IgD-negative memory B cell (primary cell): ENCODE measurements at regions not wholly inside any gene's neighbourhood (a gene's known extent, or its start where the extent isn't known, plus 50 kb on each side); places are given as distances from the start of the nearest gene placed in this dataset.
"Not testable (repeated sequence)": the region's sequence is repeated elsewhere in the genome, so short reads cannot be mapped to it uniquely, and the experiment has no call there.

Source experiments
- H3K27ac Mint-ChIP-seq, 3 donors: one replicate each; pipeline ENCODE4 v1.8.0; 2020 to 2022; ENCODE audit warnings: mild to moderate bottlenecking in 3 of 3, mixed read lengths in 3 of 3, moderate library complexity in 1 of 3
- H3K27me3 Mint-ChIP-seq: one replicate; pipeline ENCODE4 v1.8.0; 2021; ENCODE audit warnings: mixed read lengths
- H3K36me3 Mint-ChIP-seq: one replicate; pipeline ENCODE4 v1.8.0; 2020; ENCODE audit warnings: mild to moderate bottlenecking, mixed read lengths
- H3K4me1 Mint-ChIP-seq, 3 donors: one replicate each; pipeline ENCODE4 v1.8.0; 2020 to 2022; ENCODE audit warnings: mixed read lengths in 3 of 3, mild to moderate bottlenecking in 1 of 3
- H3K4me3 Mint-ChIP-seq, 4 donors: one replicate each; pipeline ENCODE4 v1.8.0; 2020 to 2022; ENCODE audit warnings: mild to moderate bottlenecking in 4 of 4, mixed read lengths in 4 of 4, moderate library complexity in 3 of 4
- H3K9me3 Mint-ChIP-seq, 3 donors: one replicate each; pipeline ENCODE4 v1.8.0; 2020 to 2021; ENCODE audit warnings: mixed read lengths in 3 of 3, mild to moderate bottlenecking in 1 of 3

DNA sequence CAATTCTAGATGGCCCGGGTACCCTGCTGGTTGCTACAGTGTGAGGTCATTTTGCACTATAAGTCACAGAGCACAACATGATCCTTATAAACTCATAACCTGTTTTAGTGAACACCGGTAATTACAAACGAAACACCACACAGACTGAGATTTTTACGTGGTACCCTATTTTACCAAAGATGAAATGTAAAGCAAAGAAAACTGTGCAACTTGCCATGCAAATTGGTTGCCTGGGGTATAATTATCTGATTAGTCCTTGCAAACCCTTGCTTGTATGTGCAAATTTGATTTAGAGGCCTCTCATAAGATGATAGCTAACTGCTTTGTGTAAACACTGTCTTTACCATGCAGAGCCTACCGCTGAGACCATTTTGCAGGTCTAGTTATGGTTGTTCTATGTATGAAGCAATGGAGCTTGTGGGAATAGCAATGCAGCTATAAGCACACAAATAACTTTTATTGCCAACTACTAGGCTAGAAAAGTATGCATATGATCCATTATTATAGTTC lies 372.1 kb upstream of the FAR2 start:
- no peaks in the 10 kb centered on the region for H3K27me3 Mint-ChIP-seq
- H3K9me3 Mint-ChIP-seq = peaks cover 0 to 2% (median 0%) of the 10 kb centered on the region in 3 donors
- H3K36me3 Mint-ChIP-seq = peaks cover 2% of the 10 kb centered on the region
- no peak overlapping the region for H3K4me3 Mint-ChIP-seq
- no peaks in the 10 kb centered on the region for H3K4me1 Mint-ChIP-seq
- no peak overlapping the region for H3K27ac Mint-ChIP-seq

DNA sequence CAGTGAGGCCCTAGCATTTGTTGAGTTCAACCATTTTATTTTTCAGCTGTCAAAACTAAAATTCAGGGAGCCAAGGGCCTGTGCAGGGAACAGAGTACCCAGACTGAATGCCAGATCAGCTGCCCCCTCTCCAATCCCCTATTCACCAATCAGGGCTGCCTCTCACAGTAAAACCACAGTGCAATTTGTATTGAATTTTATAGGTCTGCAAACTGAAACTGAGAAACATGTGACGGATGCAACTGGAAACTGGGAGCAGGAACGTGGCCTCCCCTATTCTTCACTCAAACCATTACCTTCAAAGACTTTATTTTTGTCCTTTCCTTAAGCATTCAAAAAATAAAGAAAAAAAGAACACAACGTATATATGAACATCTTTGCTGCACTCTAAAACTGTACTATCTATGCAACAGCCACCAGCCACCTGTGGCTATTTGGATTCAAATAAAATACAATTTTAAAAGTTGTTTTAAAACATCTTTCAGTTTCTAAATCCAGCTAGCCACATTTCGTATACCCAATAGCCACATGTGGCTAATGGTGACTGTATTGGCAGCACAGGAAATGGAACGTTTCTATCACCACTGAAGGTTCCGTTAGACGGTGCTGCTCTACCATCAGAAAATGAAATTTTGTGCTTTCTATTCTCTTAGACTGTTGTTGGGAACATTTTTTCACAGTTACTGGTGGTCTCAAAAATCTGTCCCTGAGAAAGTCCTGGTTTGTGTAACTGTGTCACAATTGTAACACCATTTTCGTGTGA lies 371.3 kb upstream of the FAR2 start:
- H3K4me1 Mint-ChIP-seq = no peaks in the 10 kb centered on the region
- H3K4me3 Mint-ChIP-seq = no peak overlapping the region
- H3K9me3 Mint-ChIP-seq = peaks cover 0 to 2% (median 0%) of the 10 kb centered on the region in 3 donors
- H3K27me3 Mint-ChIP-seq = no peaks in the 10 kb centered on the region
- H3K27ac Mint-ChIP-seq = no peak overlapping the region
- peaks cover 2% of the 10 kb centered on the region for H3K36me3 Mint-ChIP-seq

DNA sequence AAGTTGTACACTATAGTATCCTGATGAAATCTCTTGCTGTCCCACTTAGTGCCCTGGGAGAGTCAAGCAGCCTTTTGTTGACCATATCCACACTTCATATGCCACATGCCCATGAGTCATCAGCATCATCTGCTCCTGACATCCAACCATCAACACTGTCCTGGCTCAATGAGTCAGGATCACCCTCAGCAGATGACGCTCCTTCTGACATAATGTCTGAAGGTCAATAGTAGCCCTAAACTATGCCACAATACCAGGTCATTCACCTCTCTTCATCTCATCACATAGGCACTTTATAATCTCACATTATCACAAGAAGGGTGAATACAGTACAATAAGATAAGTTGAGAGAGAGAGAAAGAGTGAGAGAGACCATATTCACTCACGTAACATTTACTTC lies 369.0 kb upstream of the FAR2 start:
- H3K27me3 Mint-ChIP-seq = no peaks in the 10 kb centered on the region
- no peaks in the 10 kb centered on the region for H3K4me1 Mint-ChIP-seq
- H3K4me3 Mint-ChIP-seq = no peak overlapping the region
- H3K36me3 Mint-ChIP-seq = peaks cover 2% of the 10 kb centered on the region
- no peak overlapping the region for H3K27ac Mint-ChIP-seq
- peaks cover 0 to 2% (median 0%) of the 10 kb centered on the region in 3 donors for H3K9me3 Mint-ChIP-seq

DNA sequence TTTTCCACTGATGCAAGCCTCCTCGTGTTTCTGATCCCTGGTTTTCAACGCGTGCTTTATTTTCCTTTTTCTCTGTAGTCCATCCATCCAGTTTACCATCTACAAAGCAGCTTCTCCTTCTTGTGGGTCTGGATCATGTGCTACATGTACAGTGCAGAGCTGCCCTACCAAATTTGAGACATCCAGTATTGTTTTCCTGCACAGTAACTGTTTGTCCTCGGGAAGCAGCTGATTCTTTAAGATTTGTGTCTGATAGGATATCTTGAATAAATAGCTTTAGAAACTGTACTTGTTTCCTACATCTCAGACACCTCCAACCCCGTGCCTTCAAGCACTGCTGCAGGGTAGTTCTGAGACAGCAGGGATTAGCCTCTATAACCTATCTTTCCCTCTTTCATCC lies 368.1 kb upstream of the FAR2 start:
- Mint-ChIP-seq H3K4me1 (no peaks in the 10 kb centered on the region), H3K27ac (no peak overlapping the region), H3K4me3 (no peak overlapping the region), H3K27me3 (no peaks in the 10 kb centered on the region), H3K9me3 (peaks cover 0 to 2% (median 0%) of the 10 kb centered on the region in 3 donors), H3K36me3 (peaks cover 2% of the 10 kb centered on the region)

DNA sequence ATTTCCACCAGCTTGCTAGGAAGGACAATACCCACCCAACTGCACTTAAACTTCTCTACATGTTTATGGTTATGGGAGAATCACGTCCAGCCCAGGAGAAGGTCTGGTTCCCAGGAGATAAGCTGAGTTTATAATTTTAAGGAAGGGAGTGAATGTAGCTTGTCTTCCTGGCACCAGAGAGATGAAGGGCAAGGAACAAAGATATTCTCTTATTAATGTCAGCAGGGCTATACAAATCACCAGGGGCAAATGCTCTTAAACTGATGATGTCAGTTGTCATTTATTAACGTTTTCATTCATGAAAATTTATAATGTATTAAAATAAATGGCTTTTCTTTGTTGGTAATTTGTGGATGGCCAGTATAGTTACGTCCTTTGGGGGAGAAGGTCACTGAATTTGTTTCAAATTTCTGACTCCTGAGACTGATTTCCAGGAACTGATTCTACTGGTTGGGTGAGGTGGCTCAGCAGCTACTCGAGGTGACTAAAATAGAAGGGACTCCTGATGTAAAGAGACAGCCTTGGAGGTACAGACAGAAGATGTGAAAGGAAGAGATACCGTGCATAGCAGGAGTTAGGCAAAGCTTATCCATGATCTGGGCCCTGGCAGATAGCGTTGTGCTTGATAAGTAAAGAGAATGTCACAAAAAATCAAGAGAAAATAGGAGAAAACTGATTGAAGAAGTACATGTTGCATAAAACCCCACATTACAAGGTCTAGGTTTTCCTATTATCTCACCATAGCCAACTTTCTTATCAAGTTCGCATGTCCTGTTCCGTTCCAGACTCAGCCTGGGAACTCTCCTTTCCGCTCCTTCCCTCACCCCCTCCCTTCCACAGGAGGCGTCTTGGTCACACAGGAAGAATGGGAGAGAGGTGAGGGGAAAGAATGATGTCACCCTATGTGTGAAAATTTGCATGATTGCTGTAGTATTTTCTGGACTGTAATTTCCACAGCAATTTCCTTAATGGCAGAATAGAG lies 367.1 kb upstream of the FAR2 start:
- no peaks in the 10 kb centered on the region for H3K4me1 Mint-ChIP-seq
- H3K36me3 Mint-ChIP-seq = peaks cover 2% of the 10 kb centered on the region
- no peak overlapping the region for H3K4me3 Mint-ChIP-seq
- no peak overlapping the region for H3K27ac Mint-ChIP-seq
- no peaks in the 10 kb centered on the region for H3K27me3 Mint-ChIP-seq
- H3K9me3 Mint-ChIP-seq = peaks cover 0 to 2% (median 0%) of the 10 kb centered on the region in 3 donors

DNA sequence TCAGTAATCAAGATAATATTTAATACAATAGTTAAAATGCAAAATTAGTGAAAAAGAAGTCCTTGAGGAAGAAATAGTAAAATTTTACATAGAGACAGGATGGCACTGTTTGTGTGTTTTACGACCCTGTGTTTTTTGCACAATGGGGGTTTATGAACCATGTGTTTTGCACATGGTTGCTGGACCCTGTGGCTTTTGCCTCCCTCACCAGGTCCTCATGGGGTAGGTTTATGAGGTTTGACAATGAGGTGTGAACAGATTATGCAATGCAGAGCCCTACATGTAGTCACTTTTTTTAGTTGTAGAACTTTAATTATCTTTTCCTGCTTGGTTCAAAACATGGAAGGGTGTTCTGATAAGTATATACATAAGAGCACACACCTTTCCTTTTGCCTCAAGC lies 366.3 kb upstream of the FAR2 start:
- Mint-ChIP-seq H3K36me3 (peaks cover 2% of the 10 kb centered on the region), H3K9me3 (peaks cover 0 to 2% (median 0%) of the 10 kb centered on the region in 3 donors), H3K4me1 (no peaks in the 10 kb centered on the region), H3K4me3 (no peak overlapping the region), H3K27me3 (no peaks in the 10 kb centered on the region), H3K27ac (no peak overlapping the region)

DNA sequence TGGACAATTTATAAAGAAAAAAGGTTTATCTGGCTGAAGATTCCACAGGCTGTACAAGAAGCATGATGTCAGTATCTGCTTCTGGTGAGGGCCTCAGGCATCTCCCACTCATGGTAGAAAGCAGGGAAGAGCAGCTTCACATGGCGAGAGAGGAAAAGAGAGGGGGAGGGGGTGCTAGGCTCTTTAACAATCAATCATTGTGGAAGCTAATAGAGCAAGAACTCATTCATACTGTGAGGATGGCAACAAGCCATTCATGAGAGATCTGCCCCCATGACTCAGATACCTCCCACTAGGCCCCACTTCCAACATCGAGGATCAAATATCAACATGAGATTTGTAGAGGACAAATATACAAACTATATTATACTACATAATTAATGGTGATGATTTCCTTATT lies 361.9 kb upstream of the FAR2 start:
- Mint-ChIP-seq H3K4me1 (no peaks in the 10 kb centered on the region), H3K9me3 (peaks cover 0 to 2% (median 0%) of the 10 kb centered on the region in 3 donors), H3K27me3 (no peaks in the 10 kb centered on the region), H3K4me3 (no peak overlapping the region), H3K36me3 (no peaks in the 10 kb centered on the region), H3K27ac (no peak overlapping the region)

DNA sequence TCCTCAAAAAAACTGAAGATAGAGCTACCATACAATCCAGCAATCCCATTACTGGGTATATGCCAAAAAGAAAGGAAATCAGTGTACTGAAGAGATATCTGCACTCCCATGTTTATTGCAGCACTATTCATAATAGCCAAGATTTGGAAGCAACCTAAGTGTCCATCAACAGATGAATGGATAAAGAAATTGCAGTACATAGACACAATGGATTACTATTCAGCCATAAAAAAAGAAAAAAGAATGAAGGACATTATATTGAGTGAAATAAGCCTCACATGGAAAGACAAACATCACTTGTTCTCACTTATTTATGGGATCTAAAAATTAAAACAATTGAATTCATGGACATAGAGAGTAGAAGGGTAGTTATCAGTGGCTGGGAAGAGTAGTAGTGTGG lies 360.8 kb upstream of the FAR2 start:
- not testable (repeated sequence) for H3K4me1 Mint-ChIP-seq

DNA sequence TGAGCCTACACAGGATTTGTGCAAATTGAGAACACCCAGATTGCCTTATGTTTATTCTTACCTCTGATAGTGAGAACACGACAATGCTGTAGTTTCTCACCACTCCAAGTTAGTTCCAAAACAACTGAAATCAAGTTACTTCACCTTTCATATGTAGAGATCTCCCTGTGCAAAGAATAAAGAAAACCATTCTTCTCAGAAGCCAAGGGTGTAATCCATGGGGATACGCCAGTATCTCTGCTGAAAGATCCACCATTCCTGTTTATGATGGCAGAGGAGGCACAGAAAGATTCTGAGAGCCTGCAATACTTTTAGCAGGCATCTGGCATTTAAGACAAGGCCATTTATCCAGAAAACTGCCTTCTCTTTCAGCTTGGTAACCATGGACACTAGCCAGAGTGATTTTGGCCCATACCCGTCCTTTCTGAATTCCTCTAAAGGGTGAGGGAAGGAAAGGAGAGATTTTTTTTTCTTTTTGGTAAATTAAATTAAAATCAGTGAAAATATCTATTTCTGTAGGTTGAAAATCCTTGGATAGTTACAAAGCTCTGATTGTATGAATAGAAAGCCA lies 355.4 kb upstream of the FAR2 start:
- Mint-ChIP-seq H3K9me3 (peaks cover 0 to 5% (median 3%) of the 10 kb centered on the region in 3 donors), H3K4me3 (no peak overlapping the region), H3K4me1 (no peaks in the 10 kb centered on the region), H3K27ac (no peak overlapping the region), H3K36me3 (no peaks in the 10 kb centered on the region), H3K27me3 (peaks cover 4% of the 10 kb centered on the region)

More for the DNA sequence above, 360.8 kb upstream of the FAR2 start:
- H3K27ac Mint-ChIP-seq, H3K27me3 Mint-ChIP-seq, H3K36me3 Mint-ChIP-seq, H3K4me3 Mint-ChIP-seq, H3K9me3 Mint-ChIP-seq: not testable (repeated sequence)

DNA sequence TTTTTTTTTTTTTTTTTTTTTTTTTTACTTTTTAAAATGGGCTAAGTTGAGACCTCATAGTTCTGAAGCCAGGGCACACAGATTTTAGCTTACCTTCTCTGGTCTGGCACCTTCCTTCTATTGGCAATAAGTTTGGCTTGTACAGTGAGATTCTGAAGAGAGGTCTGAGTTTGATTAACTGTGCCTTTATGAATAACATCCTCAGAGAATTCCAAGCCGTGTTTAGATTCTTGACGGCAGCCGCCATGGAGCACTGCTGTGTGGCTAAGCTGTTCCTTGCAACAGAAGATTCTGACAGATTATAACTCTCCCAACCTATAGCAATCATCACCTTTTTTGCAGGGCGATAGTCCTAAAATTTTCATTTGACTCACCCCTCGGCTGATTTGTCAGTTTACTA lies 354.9 kb upstream of the FAR2 start:
- no peak overlapping the region for H3K4me3 Mint-ChIP-seq

DNA sequence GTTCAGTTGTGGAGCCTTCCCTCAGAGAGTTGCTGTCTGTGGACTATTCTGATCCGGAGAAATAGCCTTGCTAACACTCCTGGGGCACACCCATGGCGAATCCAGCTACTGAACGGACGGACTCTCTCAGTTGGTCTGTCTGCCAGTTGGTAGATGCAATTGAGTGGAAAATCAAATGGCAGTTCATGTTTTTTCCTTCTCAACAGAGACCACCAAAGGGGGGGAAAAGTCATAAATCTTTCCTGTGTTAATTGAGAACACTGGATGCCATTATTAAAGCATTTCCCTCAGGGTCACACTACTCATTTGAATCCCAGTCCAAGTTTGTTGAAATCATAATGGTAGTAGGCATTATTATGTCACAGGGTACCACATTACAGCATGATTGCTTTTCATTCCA lies 354.3 kb upstream of the FAR2 start:
- H3K4me3 Mint-ChIP-seq = no peak overlapping the region
- H3K4me1 Mint-ChIP-seq = no peaks in the 10 kb centered on the region
- H3K9me3 Mint-ChIP-seq = peaks cover 0 to 5% (median 3%) of the 10 kb centered on the region in 3 donors
- H3K36me3 Mint-ChIP-seq = no peaks in the 10 kb centered on the region
- peaks cover 4% of the 10 kb centered on the region for H3K27me3 Mint-ChIP-seq
- no peak overlapping the region for H3K27ac Mint-ChIP-seq

More for the DNA sequence above, 354.9 kb upstream of the FAR2 start:
- Mint-ChIP-seq H3K4me1 (no peaks in the 10 kb centered on the region), H3K9me3 (peaks cover 0 to 5% (median 3%) of the 10 kb centered on the region in 3 donors), H3K27ac (no peak overlapping the region), H3K27me3 (peaks cover 4% of the 10 kb centered on the region), H3K36me3 (no peaks in the 10 kb centered on the region)

DNA sequence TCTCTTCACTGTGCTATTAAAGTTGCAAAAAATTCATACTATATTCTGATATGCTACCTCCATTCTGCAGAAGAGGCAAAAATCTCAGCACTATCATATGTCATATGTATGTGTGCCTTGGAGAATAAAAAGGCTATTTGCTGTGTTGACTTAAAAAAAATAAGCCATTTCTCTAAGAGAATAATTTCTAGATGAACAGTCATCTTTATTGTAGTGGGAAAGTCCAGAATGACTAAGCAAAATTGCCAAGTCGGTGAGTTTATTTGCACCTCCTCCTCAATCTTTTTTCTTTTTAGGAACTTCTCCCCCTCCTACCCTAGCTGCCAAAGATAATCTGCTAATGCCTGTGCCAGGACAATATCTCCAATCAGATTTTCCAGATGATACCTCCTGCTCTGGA lies 353.8 kb upstream of the FAR2 start:
- no peaks in the 10 kb centered on the region for H3K4me1 Mint-ChIP-seq
- no peak overlapping the region for H3K4me3 Mint-ChIP-seq
- H3K9me3 Mint-ChIP-seq = peaks cover 0 to 5% (median 3%) of the 10 kb centered on the region in 3 donors
- H3K27ac Mint-ChIP-seq = no peak overlapping the region
- H3K36me3 Mint-ChIP-seq = no peaks in the 10 kb centered on the region
- H3K27me3 Mint-ChIP-seq = peaks cover 4% of the 10 kb centered on the region

DNA sequence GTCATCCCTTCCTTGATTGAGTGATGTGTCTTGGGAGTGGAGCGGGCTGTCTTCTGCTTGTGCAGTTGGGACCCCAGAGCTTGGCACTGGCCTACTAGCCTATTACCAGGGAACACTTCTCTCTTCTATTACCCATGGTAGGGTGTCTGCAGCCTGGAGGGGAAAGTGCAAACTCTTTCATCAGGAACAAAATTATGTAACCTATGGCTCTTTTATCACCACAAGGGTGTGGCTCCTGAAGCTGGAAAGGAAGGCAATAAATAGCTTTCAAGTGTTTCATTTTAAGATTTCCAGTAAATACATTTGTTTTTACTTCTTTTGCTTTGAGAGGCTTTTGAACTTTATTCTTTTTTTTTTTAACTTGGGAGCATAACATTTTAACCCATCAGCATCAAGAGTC lies 349.7 kb upstream of the FAR2 start:
- Mint-ChIP-seq H3K4me3 (no peak overlapping the region), H3K27me3 (peaks cover 4% of the 10 kb centered on the region), H3K4me1 (no peaks in the 10 kb centered on the region), H3K9me3 (no peaks in the 10 kb centered on the region), H3K36me3 (no peaks in the 10 kb centered on the region), H3K27ac (no peak overlapping the region)

DNA sequence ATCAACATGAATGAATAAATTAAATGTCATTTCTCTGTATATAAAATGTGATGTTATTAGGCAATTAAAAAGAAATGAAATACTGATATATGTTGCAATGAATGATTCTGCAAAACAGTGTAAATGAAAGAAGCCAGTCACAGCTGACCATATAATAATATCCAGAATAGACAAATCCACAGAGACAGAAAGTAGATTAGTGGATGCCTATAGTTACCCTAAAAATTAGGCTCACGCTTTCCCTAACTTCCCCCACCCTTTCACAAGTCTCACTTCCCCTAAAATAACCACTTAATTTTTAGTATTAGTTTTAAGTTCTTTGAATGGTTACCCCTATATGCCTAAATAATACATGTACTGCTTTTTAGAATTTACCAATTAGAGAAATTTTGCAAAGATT lies 348.9 kb upstream of the FAR2 start:
- no peak overlapping the region for H3K27ac Mint-ChIP-seq

More for the DNA sequence above, 348.9 kb upstream of the FAR2 start:
- H3K4me3 Mint-ChIP-seq = no peak overlapping the region
- peaks cover 4% of the 10 kb centered on the region for H3K27me3 Mint-ChIP-seq
- H3K9me3 Mint-ChIP-seq = no peaks in the 10 kb centered on the region
- no peaks in the 10 kb centered on the region for H3K4me1 Mint-ChIP-seq
- H3K36me3 Mint-ChIP-seq = no peaks in the 10 kb centered on the region
